ENCODE measurements at regions not wholly inside any gene's neighbourhood (a gene's known extent, or its start where the extent isn't known, plus 50 kb on each side); places are given as distances from the start of the nearest gene placed in this dataset.

GRCh38 chr1:83773059-83773458 is 225.9 kb downstream of the TTLL7 start:
- no peak overlapping the region for H3K4me3 ChIP-seq (ENCODE audit: low read depth, low read length)

GRCh38 chr1:83770319-83770661 is 228.6 kb downstream of the TTLL7 start:
- H3K4me3 ChIP-seq (ENCODE audit: low read depth, low read length), result no peak overlapping the region

- H3K4me3 ChIP-seq (ENCODE audit: low read depth, low read length), result no peak overlapping the region
These were observed 229.2 kb downstream of the TTLL7 start for GRCh38 chr1:83769594-83770318.

- H3K4me3 ChIP-seq (ENCODE audit: low read depth, low read length), result no peak overlapping the region
These were observed 229.9 kb downstream of the TTLL7 start for GRCh38 chr1:83769072-83769471.

- H3K4me3 ChIP-seq (ENCODE audit: low read depth, low read length), result no peak overlapping the region
These were observed 232.7 kb downstream of the TTLL7 start for GRCh38 chr1:83766241-83766691.

- no peak overlapping the region for H3K4me3 ChIP-seq (ENCODE audit: low read depth, low read length)
These were observed 233.8 kb downstream of the TTLL7 start for GRCh38 chr1:83765125-83765524.

GRCh38 chr1:83764209-83764608 is 234.7 kb downstream of the TTLL7 start:
- H3K4me3 ChIP-seq (ENCODE audit: low read depth, low read length), result no peak overlapping the region

GRCh38 chr1:83763361-83764095 is 235.4 kb downstream of the TTLL7 start:
- no peak overlapping the region for H3K4me3 ChIP-seq (ENCODE audit: low read depth, low read length)

- H3K4me3 ChIP-seq (ENCODE audit: low read depth, low read length), result no peak overlapping the region
These were observed 236.5 kb downstream of the TTLL7 start for GRCh38 chr1:83762416-83762815.

GRCh38 chr1:83762039-83762365 is 236.9 kb downstream of the TTLL7 start:
- no peak overlapping the region for H3K4me3 ChIP-seq (ENCODE audit: low read depth, low read length)

GRCh38 chr1:83761167-83762038 is 237.5 kb downstream of the TTLL7 start:
- no peak overlapping the region for H3K4me3 ChIP-seq (ENCODE audit: low read depth, low read length)

- no peak overlapping the region for H3K4me3 ChIP-seq (ENCODE audit: low read depth, low read length)
These were observed 238.5 kb downstream of the TTLL7 start for GRCh38 chr1:83760226-83761021.

GRCh38 chr1:83756984-83757717 is 241.8 kb downstream of the TTLL7 start:
- no peak overlapping the region for H3K4me3 ChIP-seq (ENCODE audit: low read depth, low read length)

GRCh38 chr1:83751602-83752001 is 247.3 kb downstream of the TTLL7 start:
- H3K4me3 ChIP-seq (ENCODE audit: low read depth, low read length), result no peak overlapping the region

- no peak overlapping the region for H3K4me3 ChIP-seq (ENCODE audit: low read depth, low read length)
These were observed 248.7 kb downstream of the TTLL7 start for GRCh38 chr1:83750201-83750600.

- no peak overlapping the region for H3K4me3 ChIP-seq (ENCODE audit: low read depth, low read length)
These were observed 251.0 kb downstream of the TTLL7 start for GRCh38 chr1:83747853-83748482.

GRCh38 chr1:83746234-83746633 is 252.7 kb downstream of the TTLL7 start:
- H3K4me3 ChIP-seq (ENCODE audit: low read depth, low read length), result no peak overlapping the region

- H3K4me3 ChIP-seq (ENCODE audit: low read depth, low read length), result no peak overlapping the region
These were observed 256.5 kb downstream of the TTLL7 start for GRCh38 chr1:83742446-83742845.

GRCh38 chr1:83741770-83742169 is 257.2 kb downstream of the TTLL7 start:
- no peak overlapping the region for H3K4me3 ChIP-seq (ENCODE audit: low read depth, low read length)

GRCh38 chr1:83741348-83741747 is 257.6 kb downstream of the TTLL7 start:
- no peak overlapping the region for H3K4me3 ChIP-seq (ENCODE audit: low read depth, low read length)
